ENCODE measurements at regions not wholly inside any gene's neighbourhood (a gene's known extent, or its start where the extent isn't known, plus 50 kb on each side); places are given as distances from the start of the nearest gene placed in this dataset.

DNA sequence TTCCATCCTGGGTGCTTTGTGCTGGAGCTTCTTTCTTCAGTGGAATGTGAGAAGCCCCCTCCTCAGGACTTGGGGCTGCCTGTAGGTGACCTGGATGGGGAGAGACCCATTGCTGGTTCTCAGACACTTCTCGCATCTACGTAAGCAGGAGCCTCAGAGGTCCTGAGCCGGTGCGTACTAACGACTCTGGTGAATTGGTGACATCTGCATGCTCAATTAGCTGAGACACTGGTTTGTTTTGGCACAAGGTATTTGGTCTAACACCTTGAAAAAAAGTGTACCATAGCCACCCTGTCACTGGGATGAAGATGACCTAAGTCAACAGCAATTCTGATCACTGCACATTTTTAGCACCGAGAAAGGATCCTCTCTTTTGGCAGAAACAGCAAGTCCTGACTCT, 57.7 kb downstream of the LRRC30 start:
- in situ Hi-C loops (cut with HindIII; ENCODE audit: low pct_ligation_motif_present, low pct_unique_long_range_greater_than_20kb, low sequenced_read_pairs): no loop called here
- no peak for DNase-seq

DNA sequence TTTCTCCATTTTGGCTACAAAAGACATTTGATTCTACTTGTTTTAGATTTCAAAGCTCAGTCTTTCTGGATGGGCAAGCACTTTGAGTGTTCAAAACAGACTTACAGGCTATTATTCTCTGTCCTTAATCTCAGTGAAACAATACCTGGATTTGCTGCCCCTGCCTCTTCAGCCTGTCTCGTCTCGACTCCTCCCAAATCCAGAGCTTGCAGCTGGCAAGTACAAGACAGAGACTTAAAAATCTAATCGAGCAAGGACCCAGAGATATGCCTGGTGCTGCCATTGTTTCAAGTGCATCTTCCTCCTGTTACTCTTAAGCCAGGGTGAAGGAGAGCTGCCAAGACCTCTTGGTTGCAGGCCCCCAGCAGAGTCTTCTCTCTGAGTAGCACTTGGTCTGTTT, 59.2 kb downstream of the LRRC30 start:
- no peak for DNase-seq
- in situ Hi-C loops (cut with HindIII; ENCODE audit: low pct_ligation_motif_present, low pct_unique_long_range_greater_than_20kb, low sequenced_read_pairs): no loop called here

DNA sequence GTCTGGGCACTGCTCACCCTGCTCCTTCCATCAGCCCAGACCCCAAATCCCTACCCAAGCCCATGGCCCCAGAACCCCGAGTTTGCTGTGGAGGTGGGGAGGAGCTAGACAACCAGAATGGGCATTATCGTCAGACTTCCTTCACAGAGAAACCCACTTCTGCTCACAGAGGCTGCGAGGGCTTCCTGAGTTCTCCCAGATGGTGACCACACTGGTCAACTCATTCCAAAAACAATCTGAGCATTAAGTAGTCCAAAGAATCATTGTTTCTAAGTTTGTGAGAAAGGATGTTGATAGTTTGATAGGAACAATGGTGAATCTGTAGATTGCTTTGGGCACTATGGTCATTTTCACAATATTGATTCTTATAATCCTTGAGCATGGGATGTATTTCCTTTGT, 60.2 kb downstream of the LRRC30 start:
- no peak for DNase-seq
- in situ Hi-C loops (cut with HindIII; ENCODE audit: low pct_ligation_motif_present, low pct_unique_long_range_greater_than_20kb, low sequenced_read_pairs): no loop called here

DNA sequence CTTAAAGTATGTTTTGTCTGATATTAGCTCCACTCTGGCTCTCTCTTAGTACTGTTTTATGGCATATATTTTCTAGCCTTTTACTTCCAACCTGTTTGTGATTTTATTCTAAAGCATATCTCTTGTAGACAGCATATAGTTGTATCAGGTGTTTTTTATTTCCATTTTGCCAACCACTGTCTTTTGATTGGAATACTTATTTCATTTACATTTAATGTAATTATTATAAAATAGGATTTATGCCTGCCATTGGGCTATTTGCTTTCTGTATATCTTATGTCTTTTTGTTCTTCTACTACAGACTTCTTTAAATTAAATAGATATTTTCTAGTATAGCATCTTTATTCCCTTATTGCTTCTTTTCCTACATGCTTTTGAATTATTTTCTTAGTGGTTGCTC, 67.3 kb downstream of the LRRC30 start:
- no peak for DNase-seq
- in situ Hi-C loops (cut with HindIII; ENCODE audit: low pct_ligation_motif_present, low pct_unique_long_range_greater_than_20kb, low sequenced_read_pairs): no loop called here

DNA sequence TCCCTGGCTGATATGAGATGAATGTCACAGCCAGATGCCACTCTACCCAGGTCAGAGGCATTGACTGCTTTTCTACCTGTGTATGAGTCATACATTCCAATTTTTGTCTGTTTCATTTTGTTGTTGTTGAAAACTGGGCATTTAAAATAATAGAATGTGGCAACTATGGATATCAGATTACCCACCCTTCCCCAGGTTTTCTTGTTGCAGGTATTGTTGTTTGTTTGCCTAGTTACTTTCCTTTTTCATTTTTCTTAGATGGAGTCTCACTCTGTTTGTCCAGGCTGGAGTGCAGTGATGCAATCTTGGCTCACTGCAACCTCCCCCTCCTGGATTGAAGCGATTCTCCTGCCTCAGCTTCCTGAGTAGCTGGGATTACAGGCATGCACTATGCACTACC, 70.2 kb downstream of the LRRC30 start:
- in situ Hi-C loops (cut with HindIII; ENCODE audit: low pct_ligation_motif_present, low pct_unique_long_range_greater_than_20kb, low sequenced_read_pairs): no loop called here

DNA sequence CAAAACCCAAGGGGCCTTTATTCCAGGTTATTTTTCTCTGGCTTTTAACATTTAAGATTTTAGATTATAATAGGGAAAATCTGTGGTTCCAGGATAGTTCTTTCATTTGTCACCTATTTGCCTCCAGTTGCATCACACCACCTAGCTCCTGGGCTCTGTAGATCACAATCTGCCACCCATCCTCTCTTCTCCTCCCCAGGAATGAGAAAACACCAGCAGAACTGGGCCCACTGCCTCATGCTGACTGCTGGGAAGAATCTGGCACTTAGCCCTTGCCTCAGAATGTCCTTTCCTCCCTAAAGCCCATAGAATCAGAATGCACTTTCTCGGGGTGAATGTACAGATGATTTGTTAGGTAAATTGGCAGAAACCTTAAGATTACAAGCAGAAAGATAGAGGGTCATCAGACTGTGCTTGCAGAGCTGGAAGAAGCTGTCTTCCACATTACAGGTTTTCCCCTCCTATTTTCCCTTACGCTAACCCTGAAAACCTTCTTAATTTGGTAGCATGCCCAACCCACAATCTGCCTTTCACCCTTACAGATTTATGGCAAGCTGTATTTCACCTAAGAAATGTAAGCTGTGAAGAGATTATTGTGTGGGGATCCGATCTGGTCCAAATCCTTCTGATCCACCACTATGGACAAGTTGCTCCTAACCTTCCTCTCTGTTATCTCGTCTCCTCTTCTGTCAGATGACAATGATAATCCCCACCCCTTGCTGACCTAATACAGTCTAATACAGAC, 72.6 kb downstream of the LRRC30 start:
- in situ Hi-C loops (cut with HindIII; ENCODE audit: low pct_ligation_motif_present, low pct_unique_long_range_greater_than_20kb, low sequenced_read_pairs): no loop called here
- DNase-seq: no peak

More for the DNA sequence above, 70.2 kb downstream of the LRRC30 start:
- DNase-seq: no peak

DNA sequence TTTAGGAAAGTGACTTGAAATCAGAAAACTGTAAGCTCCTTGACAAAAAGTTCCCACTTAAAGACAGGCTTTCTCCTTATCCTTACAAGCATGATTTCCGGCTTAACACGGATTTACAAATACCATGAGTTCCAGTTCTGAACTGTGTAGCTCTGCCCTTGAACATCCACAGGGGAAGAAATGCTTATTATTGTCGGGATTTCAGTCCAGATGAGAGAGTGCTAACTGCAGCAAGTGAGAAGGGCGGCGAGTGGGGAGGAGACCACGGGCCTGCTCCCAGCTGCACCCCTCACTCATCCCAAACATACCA, 73.1 kb downstream of the LRRC30 start:
- in situ Hi-C loops (cut with HindIII; ENCODE audit: low pct_ligation_motif_present, low pct_unique_long_range_greater_than_20kb, low sequenced_read_pairs): no loop called here
- no peak for DNase-seq

DNA sequence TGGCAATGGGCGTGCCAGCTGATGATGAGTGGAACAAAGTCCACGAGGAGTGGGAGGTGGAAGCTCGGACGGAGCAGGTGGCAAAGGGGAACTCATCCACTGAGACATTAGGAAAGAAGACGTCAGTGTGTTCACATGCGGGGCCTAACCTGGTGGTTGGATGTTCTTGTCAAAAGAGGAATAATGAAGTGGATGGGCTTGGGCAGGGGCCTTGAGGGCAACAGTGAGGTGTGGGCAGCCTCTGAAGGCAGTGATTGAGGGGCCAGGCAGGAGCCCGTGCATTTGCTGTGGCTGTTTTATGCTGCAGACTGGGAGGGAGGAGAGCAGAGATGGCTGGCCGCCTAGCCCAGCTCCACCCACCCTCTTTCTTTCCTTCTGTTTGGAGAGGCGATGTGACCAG, 74.5 kb downstream of the LRRC30 start:
- in situ Hi-C loops (cut with HindIII; ENCODE audit: low pct_ligation_motif_present, low pct_unique_long_range_greater_than_20kb, low sequenced_read_pairs): no loop called here
- DNase-seq: no peak

DNA sequence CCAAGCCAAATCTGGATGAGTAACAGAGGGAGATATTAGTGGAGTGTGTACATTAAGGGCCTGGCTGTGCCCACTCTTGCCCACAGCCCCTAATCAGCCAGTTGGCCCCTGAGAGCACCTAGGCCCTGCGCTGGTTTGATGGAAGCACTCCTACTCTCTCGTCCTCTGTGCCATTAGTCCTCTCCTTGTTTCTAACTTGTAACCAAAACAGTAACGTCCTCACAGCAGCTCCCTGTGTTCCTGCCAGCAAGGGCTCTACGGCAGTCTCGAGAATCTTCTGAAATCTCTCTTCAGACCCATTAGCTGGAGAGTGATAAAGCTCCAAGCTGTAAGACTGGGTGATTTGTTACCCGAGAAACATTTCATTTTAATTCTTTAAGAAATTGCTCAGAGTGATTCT, 76.1 kb downstream of the LRRC30 start:
- in situ Hi-C loops (cut with HindIII; ENCODE audit: low pct_ligation_motif_present, low pct_unique_long_range_greater_than_20kb, low sequenced_read_pairs): no loop called here
- no peak for DNase-seq

DNA sequence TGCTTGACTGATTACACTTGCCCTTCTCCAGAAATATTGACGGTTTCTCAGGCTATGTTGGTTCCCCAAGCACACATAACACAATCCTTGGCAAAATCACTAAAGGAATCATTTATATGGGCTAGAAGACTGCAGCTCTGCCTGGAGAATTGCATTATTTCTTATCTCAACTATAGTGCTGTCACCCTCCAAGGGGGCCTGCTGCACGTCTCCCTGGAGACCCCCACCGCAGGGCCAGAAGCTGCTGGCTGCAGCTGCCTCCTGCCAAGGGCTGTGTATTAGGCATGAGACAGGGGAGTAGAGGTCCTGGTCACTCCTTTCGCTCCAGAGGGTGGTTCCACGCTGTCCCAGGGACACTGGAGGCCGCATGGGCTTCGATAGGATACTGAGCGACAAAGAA, 76.6 kb downstream of the LRRC30 start:
- in situ Hi-C loops (cut with HindIII; ENCODE audit: low pct_ligation_motif_present, low pct_unique_long_range_greater_than_20kb, low sequenced_read_pairs): no loop called here
- no peak for DNase-seq

DNA sequence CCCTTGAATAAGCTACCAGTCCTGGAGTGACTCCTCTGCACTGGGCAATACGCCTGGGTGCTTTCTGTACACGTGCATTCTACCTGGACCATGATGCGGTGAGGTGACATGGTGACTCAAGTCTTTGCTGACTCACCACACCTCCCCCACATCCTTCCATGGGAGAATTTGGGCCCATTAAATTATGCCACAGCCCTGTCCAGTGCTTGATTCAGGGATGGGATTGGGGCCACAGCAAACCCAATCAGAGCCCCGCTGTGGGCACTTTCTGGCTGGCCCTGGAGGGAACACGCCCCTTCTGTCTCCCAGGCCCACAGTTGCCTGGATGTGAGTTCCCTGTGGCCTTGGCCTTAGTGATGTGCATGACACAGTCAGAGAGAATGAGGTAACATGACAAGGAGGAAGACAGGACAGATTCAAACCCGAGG, 86.9 kb downstream of the LRRC30 start:
- in situ Hi-C loops (cut with HindIII; ENCODE audit: low pct_ligation_motif_present, low pct_unique_long_range_greater_than_20kb, low sequenced_read_pairs): no loop called here

DNA sequence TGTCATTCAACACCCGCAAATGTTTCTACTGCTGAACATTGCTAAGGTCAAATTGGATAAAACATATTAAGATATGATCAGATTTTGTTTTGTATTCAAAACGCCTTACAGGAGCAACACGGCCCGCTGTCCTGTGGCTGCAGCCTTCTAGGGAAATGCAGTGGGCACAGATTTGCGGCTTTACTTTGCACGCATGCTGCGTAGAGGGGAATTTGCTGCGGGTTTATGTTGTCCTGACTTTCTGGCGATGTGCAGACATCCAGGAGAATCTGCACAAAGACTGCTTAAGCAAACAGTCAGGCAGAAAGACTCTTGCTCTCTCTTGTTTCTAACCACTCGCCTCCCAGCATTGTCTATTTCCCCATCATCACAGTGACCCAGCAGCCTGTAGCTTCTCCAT, 88.3 kb downstream of the LRRC30 start:
- in situ Hi-C loops (cut with HindIII; ENCODE audit: low pct_ligation_motif_present, low pct_unique_long_range_greater_than_20kb, low sequenced_read_pairs): no loop called here
- no peak for DNase-seq

More for the DNA sequence above, 86.9 kb downstream of the LRRC30 start:
- DNase-seq: no peak

DNA sequence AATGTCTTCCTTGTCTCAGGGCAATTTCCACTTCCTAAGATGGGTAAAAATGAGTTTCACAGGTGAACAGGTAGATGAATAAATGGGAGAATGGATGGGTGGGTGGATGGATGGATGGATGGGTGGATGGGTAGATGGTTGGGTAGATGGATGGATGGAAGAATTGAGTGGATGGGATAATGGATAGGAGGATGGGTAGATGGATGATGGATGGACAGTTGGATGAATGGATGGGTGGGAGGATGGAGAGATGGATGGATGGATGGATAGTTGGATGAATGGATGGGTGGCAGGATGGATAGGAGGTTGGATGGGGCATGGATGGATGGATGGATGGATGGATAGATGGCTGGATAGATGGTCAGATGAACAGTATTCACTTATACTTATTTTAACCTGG, 90.9 kb downstream of the LRRC30 start:
- in situ Hi-C loops (cut with HindIII; ENCODE audit: low pct_ligation_motif_present, low pct_unique_long_range_greater_than_20kb, low sequenced_read_pairs): no loop called here
- DNase-seq: no peak

DNA sequence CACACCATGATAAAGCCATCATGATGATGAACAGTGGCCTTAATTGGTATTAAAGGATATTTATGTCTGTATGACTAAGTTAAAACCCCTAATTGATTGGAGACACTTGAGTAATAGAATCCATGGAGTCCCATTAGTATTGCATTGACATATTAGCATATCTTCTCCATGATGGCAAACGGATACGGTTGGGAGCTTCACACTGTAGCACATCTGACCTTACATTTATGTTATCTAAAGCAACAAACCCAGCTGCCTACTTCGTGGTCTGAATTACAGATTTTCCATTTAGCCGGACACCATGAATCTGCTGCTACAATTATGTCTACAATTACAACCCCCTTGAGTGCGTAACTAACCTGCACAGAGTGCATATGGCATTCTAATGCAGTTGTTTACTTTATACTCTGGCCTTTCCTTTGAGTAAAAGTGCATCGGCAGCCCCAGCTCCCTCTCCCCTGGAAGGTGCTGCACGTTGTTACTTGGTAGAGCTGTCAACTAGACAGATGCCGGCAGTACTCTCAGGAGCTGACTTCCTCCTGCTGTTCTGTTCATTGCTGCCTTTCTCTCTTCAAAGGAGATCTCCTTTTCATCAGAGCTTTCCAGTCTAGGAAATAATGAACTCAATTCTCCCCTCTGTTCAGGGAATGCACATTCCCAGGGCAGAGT, 92.1 kb downstream of the LRRC30 start:
- DNase-seq: no peak
- in situ Hi-C loops (cut with HindIII; ENCODE audit: low pct_ligation_motif_present, low pct_unique_long_range_greater_than_20kb, low sequenced_read_pairs): no loop called here

DNA sequence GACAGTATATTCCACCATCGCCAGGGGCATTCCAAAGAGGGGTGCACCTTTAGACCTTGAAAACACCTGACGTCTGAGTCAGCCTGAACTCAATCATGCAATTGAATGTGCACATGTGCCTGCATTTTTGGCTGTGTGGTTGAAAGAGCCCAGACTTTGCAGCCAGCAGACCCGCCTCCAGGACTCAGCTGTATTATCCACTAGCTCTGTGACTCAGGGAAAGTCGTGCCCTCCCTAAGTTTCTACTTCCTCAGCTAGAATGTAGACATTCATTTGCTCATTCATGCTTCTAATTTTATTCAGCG, 94.2 kb downstream of the LRRC30 start:
- no peak for DNase-seq

DNA sequence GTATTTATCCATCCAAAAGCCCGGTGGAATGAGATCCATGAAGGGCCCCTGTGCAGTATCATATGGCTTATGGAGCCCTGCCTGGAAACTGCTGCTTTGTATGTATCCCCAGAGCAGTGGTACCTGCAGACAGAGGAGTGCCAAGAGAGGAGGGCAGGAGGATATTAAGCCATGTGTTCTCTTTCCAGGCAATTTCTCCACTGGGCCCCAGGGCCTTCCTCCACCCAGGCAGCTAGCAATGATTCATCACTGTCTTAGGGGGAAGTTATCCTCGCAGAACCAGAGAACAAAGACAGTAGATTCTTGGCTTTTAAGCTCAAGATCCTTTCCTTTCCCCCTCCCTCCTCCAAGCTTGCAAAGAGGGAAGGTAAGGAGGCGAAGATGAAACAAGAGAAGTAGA, 98.1 kb downstream of the LRRC30 start:
- in situ Hi-C loops (cut with HindIII; ENCODE audit: low pct_ligation_motif_present, low pct_unique_long_range_greater_than_20kb, low sequenced_read_pairs): no loop called here
- DNase-seq: no peak

More for the DNA sequence above, 94.2 kb downstream of the LRRC30 start:
- in situ Hi-C loops (cut with HindIII; ENCODE audit: low pct_ligation_motif_present, low pct_unique_long_range_greater_than_20kb, low sequenced_read_pairs): no loop called here

DNA sequence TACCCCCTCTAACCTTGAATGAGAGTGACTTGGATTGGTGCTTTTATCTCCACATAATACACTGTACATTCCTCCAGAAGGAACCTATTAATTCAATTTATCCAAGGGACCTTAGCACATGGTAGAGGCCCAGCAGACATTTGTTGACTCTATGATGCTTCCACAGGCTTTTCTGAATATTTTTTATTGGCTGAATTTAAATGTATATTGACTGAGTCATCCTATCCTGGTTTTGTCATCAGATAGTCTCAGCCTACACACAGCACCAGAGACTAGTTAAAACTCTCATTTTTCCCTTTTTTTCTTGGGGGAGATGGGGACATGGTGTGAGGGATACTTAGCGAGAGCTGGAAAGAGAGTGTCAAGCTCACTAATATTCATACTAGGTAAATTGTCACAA, 101.6 kb downstream of the LRRC30 start:
- DNase-seq: no peak
- in situ Hi-C loops (cut with HindIII; ENCODE audit: low pct_ligation_motif_present, low pct_unique_long_range_greater_than_20kb, low sequenced_read_pairs): no loop called here

DNA sequence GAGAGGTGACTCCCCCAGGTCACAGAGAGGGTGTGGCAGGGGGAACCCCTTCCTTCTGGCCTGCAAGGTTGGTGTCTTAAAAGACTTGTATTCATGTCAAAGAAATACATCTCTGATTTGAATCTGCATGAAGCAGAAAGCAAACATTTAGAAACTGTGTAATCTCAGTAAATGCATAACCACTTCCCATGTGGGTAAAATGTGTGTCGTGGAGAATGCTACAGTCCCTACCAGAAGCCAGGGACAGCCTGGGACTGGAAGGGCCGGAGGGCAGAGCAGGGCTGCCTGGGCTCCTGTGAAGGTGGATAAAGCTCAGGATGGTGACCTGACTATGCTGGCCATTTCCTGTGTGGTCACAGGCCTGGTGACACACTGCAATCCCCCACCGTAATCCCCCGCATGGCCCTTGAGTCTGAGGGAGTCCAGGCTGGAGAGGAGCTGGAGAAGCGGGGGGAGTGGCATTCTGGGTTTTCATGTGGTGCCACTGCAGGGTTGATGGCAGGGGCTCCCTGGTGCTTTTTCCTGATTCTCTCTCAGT, 102.2 kb downstream of the LRRC30 start:
- DNase-seq: no peak
- in situ Hi-C loops (cut with HindIII; ENCODE audit: low pct_ligation_motif_present, low pct_unique_long_range_greater_than_20kb, low sequenced_read_pairs): no loop called here

DNA sequence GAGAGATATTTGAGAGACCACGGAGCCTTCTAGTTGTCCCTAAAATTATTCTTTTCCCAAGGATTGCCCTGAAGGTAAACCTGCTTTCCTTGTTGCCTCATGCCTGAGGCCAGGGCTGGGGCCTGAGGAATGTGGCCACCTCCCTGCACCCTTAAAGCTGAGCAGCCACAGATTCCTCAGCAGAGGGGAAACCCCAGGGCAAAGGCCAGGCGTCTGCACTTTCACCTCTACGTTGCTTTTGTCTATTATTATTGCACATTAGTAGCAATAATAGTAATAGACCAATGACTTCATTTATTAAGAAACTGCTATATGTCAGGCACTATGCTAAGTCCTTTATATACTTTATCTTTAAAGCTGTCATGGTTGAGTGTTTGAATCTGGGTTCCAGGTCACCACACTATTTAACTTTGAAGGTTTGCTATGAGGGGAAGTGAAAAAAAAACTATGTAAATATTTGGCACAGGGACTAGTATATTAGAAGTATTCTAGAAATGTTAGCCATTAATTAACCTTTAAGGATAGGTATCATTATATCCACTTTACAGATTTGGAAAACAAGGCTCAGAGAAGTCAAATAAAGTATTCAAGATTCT, 104.2 kb downstream of the LRRC30 start:
- no peak for DNase-seq
- in situ Hi-C loops (cut with HindIII; ENCODE audit: low pct_ligation_motif_present, low pct_unique_long_range_greater_than_20kb, low sequenced_read_pairs): no loop called here

DNA sequence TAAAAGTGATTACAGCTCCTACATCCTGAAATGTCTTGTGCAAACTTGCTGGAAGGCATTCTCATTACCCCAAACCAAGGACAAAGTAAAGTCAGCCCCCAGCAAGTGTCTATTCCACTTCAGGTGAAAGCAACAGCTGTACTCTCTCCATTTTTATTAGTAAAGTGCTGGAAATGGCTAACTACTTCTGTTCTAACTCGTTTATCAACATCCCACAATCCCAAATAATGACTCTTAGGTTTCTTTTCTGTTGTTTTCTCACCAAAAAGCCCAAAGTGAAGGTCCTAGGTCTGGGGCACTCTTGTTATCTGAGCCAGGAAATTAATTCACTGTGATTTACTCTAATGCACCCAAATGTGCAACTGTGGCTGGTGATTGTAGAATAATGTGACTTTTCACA, 105.7 kb downstream of the LRRC30 start:
- in situ Hi-C loops (cut with HindIII; ENCODE audit: low pct_ligation_motif_present, low pct_unique_long_range_greater_than_20kb, low sequenced_read_pairs): no loop called here
- DNase-seq: no peak

Measured in ACHN (cell line).